Gastroesophageal sphincter (tissue), 3 donors: ENCODE measurements at regions not wholly inside any gene's neighbourhood (a gene's known extent, or its start where the extent isn't known, plus 50 kb on each side); places are given as distances from the start of the nearest gene placed in this dataset.

Experiments used
- POLR2AphosphoS5 ChIP-seq: sonication (generic); formaldehyde crosslinking; IDR thresholded peaks from one replicate; pipeline ENCODE4 v1.6.1; 2017; ENCODE audit warnings: antibody characterized with exemption
- TF ChIP-seq, protein P1 (sequence below), 4 experiments: fragments of 200-600 bp in 2 of 4; fragments of 450-650 bp in 2 of 4; sonication (generic) in 1 of 4; IDR thresholded peaks; one replicate each; pipeline ENCODE4 v1.5.1; 2017 to 2019; ENCODE audit warnings: antibody characterized with exemption in 4 of 4, mild to moderate bottlenecking in 2 of 4, moderate library complexity in 2 of 4

DNA sequence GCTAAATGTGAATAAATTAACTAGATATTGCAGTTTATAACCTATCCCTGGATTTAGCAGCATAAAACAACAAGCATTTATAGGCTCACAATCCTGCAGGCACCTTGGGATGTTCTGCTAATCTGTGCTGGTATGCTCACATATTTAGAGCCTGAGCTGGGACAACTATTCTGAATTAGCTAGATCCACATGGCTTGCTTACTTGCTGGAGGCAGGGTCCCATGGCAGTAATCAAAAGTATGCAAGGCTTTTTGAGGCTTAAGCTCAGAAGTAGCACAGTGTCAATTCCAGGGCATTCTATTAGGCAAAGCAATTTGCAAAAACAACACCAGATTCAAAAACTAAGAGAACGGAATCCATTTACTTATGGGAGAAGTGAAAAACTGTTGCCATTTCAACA, 745.0 kb upstream of the ACO1 start:
- TF ChIP-seq POLR2AphosphoS5: no peak
- TF ChIP-seq, protein P1, sequence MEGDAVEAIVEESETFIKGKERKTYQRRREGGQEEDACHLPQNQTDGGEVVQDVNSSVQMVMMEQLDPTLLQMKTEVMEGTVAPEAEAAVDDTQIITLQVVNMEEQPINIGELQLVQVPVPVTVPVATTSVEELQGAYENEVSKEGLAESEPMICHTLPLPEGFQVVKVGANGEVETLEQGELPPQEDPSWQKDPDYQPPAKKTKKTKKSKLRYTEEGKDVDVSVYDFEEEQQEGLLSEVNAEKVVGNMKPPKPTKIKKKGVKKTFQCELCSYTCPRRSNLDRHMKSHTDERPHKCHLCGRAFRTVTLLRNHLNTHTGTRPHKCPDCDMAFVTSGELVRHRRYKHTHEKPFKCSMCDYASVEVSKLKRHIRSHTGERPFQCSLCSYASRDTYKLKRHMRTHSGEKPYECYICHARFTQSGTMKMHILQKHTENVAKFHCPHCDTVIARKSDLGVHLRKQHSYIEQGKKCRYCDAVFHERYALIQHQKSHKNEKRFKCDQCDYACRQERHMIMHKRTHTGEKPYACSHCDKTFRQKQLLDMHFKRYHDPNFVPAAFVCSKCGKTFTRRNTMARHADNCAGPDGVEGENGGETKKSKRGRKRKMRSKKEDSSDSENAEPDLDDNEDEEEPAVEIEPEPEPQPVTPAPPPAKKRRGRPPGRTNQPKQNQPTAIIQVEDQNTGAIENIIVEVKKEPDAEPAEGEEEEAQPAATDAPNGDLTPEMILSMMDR (IDR thresholded peaks at IDR 0.05): no peak
